ENCODE measurements at regions not wholly inside any gene's neighbourhood (a gene's known extent, or its start where the extent isn't known, plus 50 kb on each side); places are given as distances from the start of the nearest gene placed in this dataset.
"Not testable (repeated sequence)": the region's sequence is repeated elsewhere in the genome, so short reads cannot be mapped to it uniquely, and the experiment has no call there.

GRCh38 chr7:8885480-8886000, 452.1 kb downstream of the NXPH1 start:
- no peak for TF ChIP-seq CTCF (IDR thresholded peaks at IDR 0.05; ENCODE audit: unreplicated experiment in 3 of 3)

GRCh38 chr7:8890346-8890745, 456.9 kb downstream of the NXPH1 start:
- H3K4me1 Mint-ChIP-seq; H3K9me3 Mint-ChIP-seq; H3K4me3 Mint-ChIP-seq; H3K27ac Mint-ChIP-seq; H3K27me3 Mint-ChIP-seq (ENCODE audit: low read depth); H3K36me3 Mint-ChIP-seq (ENCODE audit: low read depth): not testable (repeated sequence)

More at GRCh38 chr7:8885480-8886000, 452.1 kb downstream of the NXPH1 start:
- Mint-ChIP-seq H3K27me3 (ENCODE audit: low read depth) (no peaks in the 10 kb centered on the region), H3K4me1 (no peaks in the 10 kb centered on the region), H3K27ac (no peak overlapping the region), H3K4me3 (no peak overlapping the region), H3K9me3 (peaks cover 3% of the 10 kb centered on the region), H3K36me3 (ENCODE audit: low read depth) (no peaks in the 10 kb centered on the region)

GRCh38 chr7:8893775-8894174, 460.4 kb downstream of the NXPH1 start:
- Mint-ChIP-seq H3K4me1 (no peaks in the 10 kb centered on the region), H3K4me3 (no peak overlapping the region), H3K36me3 (ENCODE audit: low read depth) (no peaks in the 10 kb centered on the region), H3K27ac (no peak overlapping the region), H3K27me3 (ENCODE audit: low read depth) (no peaks in the 10 kb centered on the region), H3K9me3 (peaks cover 3% of the 10 kb centered on the region)
- no peak for TF ChIP-seq CTCF (IDR thresholded peaks at IDR 0.05; ENCODE audit: unreplicated experiment in 3 of 3)

- Mint-ChIP-seq H3K36me3 (ENCODE audit: low read depth) (no peaks in the 10 kb centered on the region), H3K27ac (no peak overlapping the region), H3K4me1 (no peaks in the 10 kb centered on the region), H3K27me3 (ENCODE audit: low read depth) (no peaks in the 10 kb centered on the region), H3K4me3 (no peak overlapping the region), H3K9me3 (no peaks in the 10 kb centered on the region)
- TF ChIP-seq CTCF (IDR thresholded peaks at IDR 0.05; ENCODE audit: unreplicated experiment in 3 of 3), result no peak
These were observed 473.1 kb downstream of the NXPH1 start for GRCh38 chr7:8906396-8907075.

GRCh38 chr7:8908889-8909288, 475.5 kb downstream of the NXPH1 start:
- no peak overlapping the region for H3K27ac Mint-ChIP-seq
- H3K4me3 Mint-ChIP-seq, result no peak overlapping the region
- H3K36me3 Mint-ChIP-seq (ENCODE audit: low read depth), result no peaks in the 10 kb centered on the region
- no peak for TF ChIP-seq CTCF (IDR thresholded peaks at IDR 0.05; ENCODE audit: unreplicated experiment in 3 of 3)
- H3K4me1 Mint-ChIP-seq, result no peaks in the 10 kb centered on the region
- H3K9me3 Mint-ChIP-seq, result no peaks in the 10 kb centered on the region
- H3K27me3 Mint-ChIP-seq (ENCODE audit: low read depth), result no peaks in the 10 kb centered on the region

GRCh38 chr7:8913682-8914081, 480.3 kb downstream of the NXPH1 start:
- H3K4me3 Mint-ChIP-seq, result no peak overlapping the region
- no peaks in the 10 kb centered on the region for H3K4me1 Mint-ChIP-seq
- no peak for TF ChIP-seq CTCF (IDR thresholded peaks at IDR 0.05; ENCODE audit: unreplicated experiment in 3 of 3)

More at GRCh38 chr7:8913682-8914081, 480.3 kb downstream of the NXPH1 start:
- Mint-ChIP-seq H3K9me3 (no peaks in the 10 kb centered on the region), H3K27ac (no peak overlapping the region), H3K36me3 (ENCODE audit: low read depth) (no peaks in the 10 kb centered on the region), H3K27me3 (ENCODE audit: low read depth) (no peaks in the 10 kb centered on the region)
